ENCODE measurements at regions not wholly inside any gene's neighbourhood (a gene's known extent, or its start where the extent isn't known, plus 50 kb on each side); places are given as distances from the start of the nearest gene placed in this dataset.

DNA sequence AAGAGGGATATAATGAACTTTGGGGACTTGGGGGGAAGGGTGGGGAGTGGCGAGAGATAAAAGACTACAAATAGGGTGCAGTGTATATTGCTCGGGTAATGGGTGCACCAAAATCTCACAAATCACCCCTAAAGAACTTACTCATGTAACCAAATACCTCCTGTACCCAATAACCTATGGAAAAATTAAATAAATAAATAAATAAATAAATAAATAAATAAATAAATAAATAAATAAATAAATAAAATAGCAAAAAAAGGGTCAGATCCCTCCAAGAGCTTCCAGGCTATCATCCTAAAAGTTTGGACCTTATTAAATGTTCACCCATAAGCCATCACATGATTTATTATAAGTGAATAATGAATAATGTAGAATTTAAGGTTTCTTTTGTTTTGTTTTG, 636.1 kb upstream of the C16orf82 start:
- TF ChIP-seq, protein P1, sequence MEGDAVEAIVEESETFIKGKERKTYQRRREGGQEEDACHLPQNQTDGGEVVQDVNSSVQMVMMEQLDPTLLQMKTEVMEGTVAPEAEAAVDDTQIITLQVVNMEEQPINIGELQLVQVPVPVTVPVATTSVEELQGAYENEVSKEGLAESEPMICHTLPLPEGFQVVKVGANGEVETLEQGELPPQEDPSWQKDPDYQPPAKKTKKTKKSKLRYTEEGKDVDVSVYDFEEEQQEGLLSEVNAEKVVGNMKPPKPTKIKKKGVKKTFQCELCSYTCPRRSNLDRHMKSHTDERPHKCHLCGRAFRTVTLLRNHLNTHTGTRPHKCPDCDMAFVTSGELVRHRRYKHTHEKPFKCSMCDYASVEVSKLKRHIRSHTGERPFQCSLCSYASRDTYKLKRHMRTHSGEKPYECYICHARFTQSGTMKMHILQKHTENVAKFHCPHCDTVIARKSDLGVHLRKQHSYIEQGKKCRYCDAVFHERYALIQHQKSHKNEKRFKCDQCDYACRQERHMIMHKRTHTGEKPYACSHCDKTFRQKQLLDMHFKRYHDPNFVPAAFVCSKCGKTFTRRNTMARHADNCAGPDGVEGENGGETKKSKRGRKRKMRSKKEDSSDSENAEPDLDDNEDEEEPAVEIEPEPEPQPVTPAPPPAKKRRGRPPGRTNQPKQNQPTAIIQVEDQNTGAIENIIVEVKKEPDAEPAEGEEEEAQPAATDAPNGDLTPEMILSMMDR (conservative IDR thresholded peaks at IDR 0.05 in 1 of 2, IDR thresholded peaks at IDR 0.05 in 1 of 2; ENCODE audit: low read depth in 1 of 2, low read length in 2 of 2) = no peak
- no peak for TF ChIP-seq EZH2 (IDR thresholded peaks at IDR 0.05; ENCODE audit: low read length, missing control alignments)

Data from fibroblast of lung (primary cell).